Hematopoietic multipotent progenitor cell treated with erythropoietin and hydrocortisone succinate and interleukin-3 and kit ligand, for 4 days (in vitro differentiated cells): ENCODE measurements at regions not wholly inside any gene's neighbourhood (a gene's known extent, or its start where the extent isn't known, plus 50 kb on each side); places are given as distances from the start of the nearest gene placed in this dataset.

Experiments used
- DNase-seq: peaks from one replicate; pipeline ENCODE4 v3.0.0-alpha.2; 2015

GRCh38 chr16:8519179-8519578, 71.1 kb downstream of the TMEM114 start:
- no peak for DNase-seq

- DNase-seq: no peak
Observed at GRCh38 chr16:8517280-8517679, 73.0 kb downstream of the TMEM114 start.

- no peak for DNase-seq
Observed at GRCh38 chr16:8516471-8516870, 73.8 kb downstream of the TMEM114 start.

- no peak for DNase-seq
Observed at GRCh38 chr16:8512941-8513624, 77.2 kb downstream of the TMEM114 start.

- DNase-seq: no peak
Observed at GRCh38 chr16:8511464-8511863, 78.8 kb downstream of the TMEM114 start.

GRCh38 chr16:8510160-8510559, 80.2 kb downstream of the TMEM114 start:
- no peak for DNase-seq

GRCh38 chr16:8505327-8505991, 84.9 kb downstream of the TMEM114 start:
- no peak for DNase-seq

GRCh38 chr16:8502446-8502845, 87.9 kb downstream of the TMEM114 start:
- DNase-seq: no peak

- no peak for DNase-seq
Observed at GRCh38 chr16:8500351-8500750, 90.0 kb downstream of the TMEM114 start.

- DNase-seq: no peak
Observed at GRCh38 chr16:8496364-8496763, 93.9 kb downstream of the TMEM114 start.

- no peak for DNase-seq
Observed at GRCh38 chr16:8493972-8494371, 96.3 kb downstream of the TMEM114 start.

GRCh38 chr16:8492690-8493089, 97.6 kb downstream of the TMEM114 start:
- no peak for DNase-seq

- no peak for DNase-seq
Observed at GRCh38 chr16:8489580-8489979, 100.7 kb downstream of the TMEM114 start.

- DNase-seq: no peak
Observed at GRCh38 chr16:8486985-8487384, 103.3 kb downstream of the TMEM114 start.

GRCh38 chr16:8483396-8483795, 106.9 kb downstream of the TMEM114 start:
- no peak for DNase-seq

- DNase-seq: no peak
Observed at GRCh38 chr16:8481810-8482209, 108.5 kb downstream of the TMEM114 start.

GRCh38 chr16:8476824-8477223, 113.5 kb downstream of the TMEM114 start:
- no peak for DNase-seq

- no peak for DNase-seq
Observed at GRCh38 chr16:8474587-8474986, 115.7 kb downstream of the TMEM114 start.

- no peak for DNase-seq
Observed at GRCh38 chr16:8469102-8469778, 121.1 kb downstream of the TMEM114 start.

- DNase-seq: no peak
Observed at GRCh38 chr16:8464979-8465378, 125.3 kb downstream of the TMEM114 start.

GRCh38 chr16:8459085-8459733, 131.1 kb downstream of the TMEM114 start:
- DNase-seq: no peak

GRCh38 chr16:8458481-8459046, 131.7 kb downstream of the TMEM114 start:
- no peak for DNase-seq

- no peak for DNase-seq
Observed at GRCh38 chr16:8453359-8453758, 137.0 kb downstream of the TMEM114 start.
